ENCODE measurements at regions not wholly inside any gene's neighbourhood (a gene's known extent, or its start where the extent isn't known, plus 50 kb on each side); places are given as distances from the start of the nearest gene placed in this dataset.

DNA sequence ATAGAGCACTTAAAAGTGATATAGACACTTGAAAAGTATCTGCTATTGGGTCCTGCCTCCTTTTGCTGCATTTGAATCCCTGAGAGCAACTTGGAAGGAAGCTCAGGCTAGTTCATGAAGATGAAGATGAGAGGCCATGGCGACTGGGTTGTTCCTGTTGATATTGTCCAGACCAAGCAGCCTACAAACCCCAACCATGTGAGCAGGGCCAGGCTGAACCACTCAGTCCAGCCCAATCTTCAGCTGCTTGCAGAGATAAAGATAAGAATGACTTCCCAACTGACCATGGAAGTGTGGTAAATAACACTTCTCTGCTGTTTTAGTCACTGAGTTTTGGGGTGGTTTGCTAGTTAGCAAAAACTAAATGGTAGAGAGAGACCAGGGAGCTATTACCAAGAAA, 417.6 kb downstream of the SOX11 start:
- TF ChIP-seq, protein P1, sequence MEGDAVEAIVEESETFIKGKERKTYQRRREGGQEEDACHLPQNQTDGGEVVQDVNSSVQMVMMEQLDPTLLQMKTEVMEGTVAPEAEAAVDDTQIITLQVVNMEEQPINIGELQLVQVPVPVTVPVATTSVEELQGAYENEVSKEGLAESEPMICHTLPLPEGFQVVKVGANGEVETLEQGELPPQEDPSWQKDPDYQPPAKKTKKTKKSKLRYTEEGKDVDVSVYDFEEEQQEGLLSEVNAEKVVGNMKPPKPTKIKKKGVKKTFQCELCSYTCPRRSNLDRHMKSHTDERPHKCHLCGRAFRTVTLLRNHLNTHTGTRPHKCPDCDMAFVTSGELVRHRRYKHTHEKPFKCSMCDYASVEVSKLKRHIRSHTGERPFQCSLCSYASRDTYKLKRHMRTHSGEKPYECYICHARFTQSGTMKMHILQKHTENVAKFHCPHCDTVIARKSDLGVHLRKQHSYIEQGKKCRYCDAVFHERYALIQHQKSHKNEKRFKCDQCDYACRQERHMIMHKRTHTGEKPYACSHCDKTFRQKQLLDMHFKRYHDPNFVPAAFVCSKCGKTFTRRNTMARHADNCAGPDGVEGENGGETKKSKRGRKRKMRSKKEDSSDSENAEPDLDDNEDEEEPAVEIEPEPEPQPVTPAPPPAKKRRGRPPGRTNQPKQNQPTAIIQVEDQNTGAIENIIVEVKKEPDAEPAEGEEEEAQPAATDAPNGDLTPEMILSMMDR (IDR thresholded peaks at IDR 0.05; ENCODE audit: low read depth, low read length): no peak
- TF ChIP-seq MYC (IDR thresholded peaks at IDR 0.05; ENCODE audit: low read depth, low read length) (no peak), POLR2A (IDR thresholded peaks at IDR 0.05; ENCODE audit: extremely low read depth, insufficient read length) (no peak)
- TF ChIP-seq, protein P2, sequence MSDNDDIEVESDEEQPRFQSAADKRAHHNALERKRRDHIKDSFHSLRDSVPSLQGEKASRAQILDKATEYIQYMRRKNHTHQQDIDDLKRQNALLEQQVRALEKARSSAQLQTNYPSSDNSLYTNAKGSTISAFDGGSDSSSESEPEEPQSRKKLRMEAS (IDR thresholded peaks at IDR 0.05; ENCODE audit: low read depth, low read length): no peak
